OCI-LY7 (cell line): ENCODE measurements at regions not wholly inside any gene's neighbourhood (a gene's known extent, or its start where the extent isn't known, plus 50 kb on each side); places are given as distances from the start of the nearest gene placed in this dataset.

Source experiments
- BruUV-seq: library from RNA; stranded (reverse); fragments of 400-500 nt; replicated peaks from 2 replicates; lab custom pipeline; 2021; lab: Mats Ljungman, UMichigan
- CTCF ChIA-PET: fragments of 300-600 bp; sonication (Branson Sonifier 250); formaldehyde crosslinking; loops from one replicate; lab custom pipeline; 2022; ENCODE audit warnings: antibody characterized with exemption; ENCODE audit not compliant: unreplicated experiment; lab: Charles Lee
- POLR2A ChIA-PET: fragments of 300-600 bp; sonication (Branson Sonifier 250); formaldehyde crosslinking; loops from one replicate; lab custom pipeline; 2022; ENCODE audit warnings: antibody characterized with exemption; lab: Charles Lee
- DNase-seq: peaks from one replicate; pipeline ENCODE4 v3.0.0-alpha.2; 2015; ENCODE audit warnings: low spot score
- H2AFZ ChIP-seq: fragments of 200-600 bp; sonication (generic), shearing (Covaris generic); 2 replicates; pipeline ENCODE4 v1.6.1; 2014; ENCODE audit warnings: mild to moderate bottlenecking, antibody characterized with exemption, low read length, moderate library complexity
- H3K27ac ChIP-seq: fragments of 200-600 bp; sonication (generic); 2 replicates; pipeline ENCODE4 v1.5.1; 2014; ENCODE audit warnings: mixed run types, low read depth, mild to moderate bottlenecking, moderate library complexity, low read length, inconsistent platforms; ENCODE audit not compliant: poor library complexity, severe bottlenecking
- H3K36me3 ChIP-seq: fragments of 200-600 bp; sonication (generic); 2 replicates; pipeline ENCODE4 v1.6.1; 2014; ENCODE audit warnings: mild to moderate bottlenecking, antibody characterized with exemption, low read length, moderate library complexity, mixed read lengths; ENCODE audit not compliant: insufficient read depth
- H3K4me1 ChIP-seq: fragments of 200-600 bp; sonication (generic); 2 replicates; pipeline ENCODE4 v1.5.1; 2014; ENCODE audit warnings: mild to moderate bottlenecking, low read length; ENCODE audit not compliant: insufficient read depth, poor library complexity, severe bottlenecking
- H3K4me2 ChIP-seq: fragments of 200-600 bp; sonication (generic); 2 replicates; pipeline ENCODE4 v1.6.1; 2014; ENCODE audit warnings: mild to moderate bottlenecking, low read length
- H3K4me3 ChIP-seq: fragments of 200-600 bp; sonication (generic); 2 replicates; pipeline ENCODE4 v1.5.1; 2014; ENCODE audit warnings: mild to moderate bottlenecking, low read depth, low read length; ENCODE audit not compliant: poor library complexity, severe bottlenecking
- H3K79me2 ChIP-seq: fragments of 200-600 bp; sonication (generic); 2 replicates; pipeline ENCODE4 v1.6.1; 2016; ENCODE audit warnings: low read depth, mild to moderate bottlenecking, low read length, moderate library complexity, mixed read lengths; ENCODE audit not compliant: insufficient read depth
- H3K9me2 ChIP-seq: fragments of 200-600 bp; sonication (generic); 2 replicates; pipeline ENCODE4 v1.6.1; 2016; ENCODE audit warnings: mild to moderate bottlenecking, low read length, mixed read lengths; ENCODE audit not compliant: insufficient read depth
- H3K9me3 ChIP-seq: fragments of 200-600 bp; sonication (generic); 2 replicates; pipeline ENCODE4 v1.6.1; 2014; ENCODE audit warnings: mild to moderate bottlenecking, mixed run types, low read length, mixed read lengths
- H4K20me1 ChIP-seq: fragments of 200-600 bp; sonication (generic); 2 replicates; pipeline ENCODE4 v1.6.1; 2014; ENCODE audit warnings: mild to moderate bottlenecking, antibody characterized with exemption, low read length, moderate library complexity, mixed read lengths; ENCODE audit not compliant: insufficient read depth
- EZH2phosphoT487 ChIP-seq: fragments of 200-600 bp; sonication (generic); IDR thresholded peaks from 2 replicates; pipeline ENCODE4 v1.6.1; 2018; ENCODE audit warnings: low read depth, borderline replicate concordance, mild to moderate bottlenecking, mixed run types, antibody characterized with exemption, low read length, moderate library complexity, mixed read lengths
- intact Hi-C: fragments of 100-400 bp; cut with micrococcal nuclease; formaldehyde crosslinking; loops from one replicate; pipeline ENCODE4 v1.10.0; 2022; ENCODE audit not compliant: unreplicated experiment
- TF ChIP-seq, protein P1 (sequence below): fragments of 200-600 bp; sonication (generic); conservative IDR thresholded peaks from 2 replicates; pipeline ENCODE4 v1.5.1; 2014; ENCODE audit warnings: mild to moderate bottlenecking, antibody characterized with exemption, low read length, moderate library complexity, mixed read lengths

DNA sequence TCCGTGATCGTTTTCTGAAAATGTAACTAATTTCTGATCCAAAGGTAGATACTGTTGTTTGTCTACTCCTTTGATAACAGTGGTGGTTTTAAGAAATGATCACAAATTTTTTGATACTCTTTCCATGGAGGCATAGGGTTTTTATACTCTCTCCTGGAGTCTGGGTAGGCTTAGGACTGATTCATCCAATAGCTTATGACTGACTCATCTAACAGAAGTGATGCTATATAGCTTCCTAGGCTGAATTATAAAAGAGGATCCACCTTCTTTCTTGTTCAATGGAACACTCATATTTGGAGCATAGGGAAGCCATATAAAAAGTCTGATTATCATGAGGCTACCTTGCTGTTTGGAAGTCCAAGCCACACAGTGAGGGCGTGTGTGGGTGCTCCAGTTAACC is 84.3 kb downstream of the CHST2 start:
- Histone ChIP-seq H3K79me2 (no peaks in the 10 kb centered on the region), H3K4me2 (no peak overlapping the region), H3K9me3 (peaks cover 16% of the 10 kb centered on the region), H2AFZ (no peak overlapping the region), H3K27ac (no peak overlapping the region), H3K4me1 (peaks cover 61% of the 10 kb centered on the region), H4K20me1 (no peaks in the 10 kb centered on the region), H3K36me3 (no peaks in the 10 kb centered on the region; the same call in 1 of the 2 replicates), H3K9me2 (no peaks in the 10 kb centered on the region), H3K4me3 (no peak overlapping the region)
- no peak for DNase-seq
- no TSS peak for BruUV-seq
- ChIA-PET CTCF (no interaction called here), POLR2A (interaction anchor here (0.7 to 1.4 kb wide), 2 partner anchors 11 to 13 kb away, joined by 3 read pairs; no protein-coding TSS in a partner anchor)
- TF ChIP-seq EZH2phosphoT487: no peak
- TF ChIP-seq, protein P1, sequence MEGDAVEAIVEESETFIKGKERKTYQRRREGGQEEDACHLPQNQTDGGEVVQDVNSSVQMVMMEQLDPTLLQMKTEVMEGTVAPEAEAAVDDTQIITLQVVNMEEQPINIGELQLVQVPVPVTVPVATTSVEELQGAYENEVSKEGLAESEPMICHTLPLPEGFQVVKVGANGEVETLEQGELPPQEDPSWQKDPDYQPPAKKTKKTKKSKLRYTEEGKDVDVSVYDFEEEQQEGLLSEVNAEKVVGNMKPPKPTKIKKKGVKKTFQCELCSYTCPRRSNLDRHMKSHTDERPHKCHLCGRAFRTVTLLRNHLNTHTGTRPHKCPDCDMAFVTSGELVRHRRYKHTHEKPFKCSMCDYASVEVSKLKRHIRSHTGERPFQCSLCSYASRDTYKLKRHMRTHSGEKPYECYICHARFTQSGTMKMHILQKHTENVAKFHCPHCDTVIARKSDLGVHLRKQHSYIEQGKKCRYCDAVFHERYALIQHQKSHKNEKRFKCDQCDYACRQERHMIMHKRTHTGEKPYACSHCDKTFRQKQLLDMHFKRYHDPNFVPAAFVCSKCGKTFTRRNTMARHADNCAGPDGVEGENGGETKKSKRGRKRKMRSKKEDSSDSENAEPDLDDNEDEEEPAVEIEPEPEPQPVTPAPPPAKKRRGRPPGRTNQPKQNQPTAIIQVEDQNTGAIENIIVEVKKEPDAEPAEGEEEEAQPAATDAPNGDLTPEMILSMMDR: no peak
- intact Hi-C loops: no loop called here

DNA sequence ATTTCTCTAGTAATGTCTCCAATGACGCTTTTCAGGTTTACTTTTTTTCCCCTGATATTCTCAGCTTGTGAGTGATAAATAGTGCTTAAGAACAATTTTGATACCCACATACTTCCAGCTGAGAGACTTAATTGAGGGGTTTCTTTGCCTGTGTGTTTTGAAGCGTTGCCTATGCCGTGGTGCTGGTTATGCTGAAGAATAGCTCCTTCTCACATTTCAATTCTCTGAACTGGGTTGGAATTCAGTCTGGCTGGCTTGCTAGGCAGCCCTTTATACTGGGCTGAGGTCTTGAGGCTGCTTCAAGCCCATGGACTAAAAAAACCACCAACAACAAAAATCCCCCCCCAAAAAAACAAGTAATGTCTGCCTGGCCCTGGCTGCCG is 87.4 kb downstream of the CHST2 start:
- no TSS peak for BruUV-seq
- Histone ChIP-seq H3K9me3 (peaks cover 16% of the 10 kb centered on the region), H4K20me1 (no peaks in the 10 kb centered on the region), H3K4me2 (peak overlapping the region; percentile 63), H2AFZ (peak overlapping the region; percentile 58; the same call in 1 of the 2 replicates), H3K36me3 (no peaks in the 10 kb centered on the region; the same call in 1 of the 2 replicates), H3K79me2 (no peaks in the 10 kb centered on the region), H3K4me3 (peak overlapping the region; percentile 18), H3K9me2 (no peaks in the 10 kb centered on the region), H3K4me1 (peaks cover 52% of the 10 kb centered on the region), H3K27ac (peak overlapping the region; percentile 72)
- ChIA-PET POLR2A (interaction anchor here (0.7 to 2.4 kb wide), 8 partner anchors 10 to 765 kb away, joined by 3 to 20 read pairs (median 3); no protein-coding TSS in a partner anchor), CTCF (interaction anchor here (0.7 to 1.0 kb wide), 2 partner anchors 9 to 12 kb away, joined by 3 read pairs; no protein-coding TSS in a partner anchor)
- intact Hi-C loops: loop anchor here (1.0 to 5.0 kb wide), 2 partner anchors 13 to 85 kb away; no protein-coding TSS in a partner anchor
- DNase-seq: no peak
- no peak for TF ChIP-seq EZH2phosphoT487
- TF ChIP-seq, protein P1: no peak

DNA sequence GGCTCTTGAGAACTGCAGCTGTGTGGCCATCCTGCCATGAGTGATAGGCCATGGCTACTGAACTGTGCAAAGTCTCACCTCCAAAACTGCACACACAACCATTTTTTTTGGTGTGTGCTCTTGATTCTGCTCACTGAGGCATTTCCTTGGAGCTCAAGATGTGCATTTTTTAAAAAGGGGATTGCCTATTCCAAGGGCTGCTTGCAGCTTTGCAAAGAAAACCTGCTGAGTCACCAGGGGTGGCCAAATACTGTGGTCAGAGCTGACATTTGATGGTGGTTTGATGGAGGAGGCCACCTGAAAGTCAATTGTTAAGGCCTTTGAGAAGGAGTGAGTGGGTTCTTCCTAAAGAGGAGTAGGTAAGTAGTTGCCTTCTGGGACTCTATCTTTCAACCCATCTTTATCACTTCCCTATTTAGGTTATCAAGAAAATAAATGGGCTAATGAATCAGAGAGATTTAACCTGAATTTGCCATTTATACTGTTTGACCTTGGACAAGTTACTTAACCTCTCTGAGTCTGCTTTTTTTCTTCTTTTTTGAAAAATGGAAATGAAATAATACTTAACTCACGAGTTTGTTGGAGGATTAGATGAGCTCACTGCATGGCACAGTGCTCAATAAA is 87.9 kb downstream of the CHST2 start:
- H3K4me2 ChIP-seq: peak overlapping the region; percentile 63
- H3K9me3 ChIP-seq: peaks cover 16% of the 10 kb centered on the region
- peak overlapping the region; percentile 18 for H3K4me3 ChIP-seq
- no peaks in the 10 kb centered on the region for H3K9me2 ChIP-seq
- no peaks in the 10 kb centered on the region for H4K20me1 ChIP-seq
- POLR2A ChIA-PET: interaction anchor here (0.7 to 2.4 kb wide), 7 partner anchors 9 to 169 kb away, joined by 3 to 20 read pairs (median 3); no protein-coding TSS in a partner anchor
- TF ChIP-seq, protein P1: no peak
- no peak for TF ChIP-seq EZH2phosphoT487
- H3K27ac ChIP-seq: peak overlapping the region; percentile 72
- peaks cover 49% of the 10 kb centered on the region for H3K4me1 ChIP-seq
- peak overlapping the region; percentile 58; the same call in 1 of the 2 replicates for H2AFZ ChIP-seq
- CTCF ChIA-PET: interaction anchor here (0.7 to 1.0 kb wide), 2 partner anchors 9 to 12 kb away, joined by 3 read pairs; no protein-coding TSS in a partner anchor
- H3K79me2 ChIP-seq: no peaks in the 10 kb centered on the region
- no peaks in the 10 kb centered on the region; the same call in 1 of the 2 replicates for H3K36me3 ChIP-seq
- intact Hi-C loops: loop anchor here (1.0 to 5.0 kb wide), 2 partner anchors 13 to 85 kb away; no protein-coding TSS in a partner anchor
- no TSS peak for BruUV-seq
- peak; percentile 92 for DNase-seq
